GM13977 (cell line): ENCODE measurements at regions not wholly inside any gene's neighbourhood (a gene's known extent, or its start where the extent isn't known, plus 50 kb on each side); places are given as distances from the start of the nearest gene placed in this dataset.

Experiments used
- DNase-seq: peaks from one replicate; pipeline ENCODE4 v3.0.0; 2012; ENCODE audit warnings: low spot score
- CTCF ChIP-seq: IDR thresholded peaks from 2 replicates; pipeline ENCODE4 v1.5.1; 2012; ENCODE audit warnings: mild to moderate bottlenecking, control low read depth; ENCODE audit not compliant: insufficient read depth; ENCODE audit errors: extremely low read depth, missing control alignments
- in situ Hi-C: fragments of 300-500 bp; cut with MboI; formaldehyde crosslinking; loops from one replicate; pipeline ENCODE4 v1.12.0; 2022; ENCODE audit warnings: low sequenced_read_pairs, low pct_unique_long_range_greater_than_20kb, mixed read lengths, inconsistent platforms; ENCODE audit not compliant: unreplicated experiment

- TF ChIP-seq CTCF: no peak
- DNase-seq: no peak
- in situ Hi-C loops: no loop called here
Observed at GRCh38 chr13:105282406-105283285, 1252.8 kb downstream of the EFNB2 start.

GRCh38 chr13:105278943-105279381, 1256.5 kb downstream of the EFNB2 start:
- in situ Hi-C loops: no loop called here
- no peak for DNase-seq
- TF ChIP-seq CTCF: no peak

- TF ChIP-seq CTCF: no peak
- in situ Hi-C loops: no loop called here
- no peak for DNase-seq
Observed at GRCh38 chr13:105276571-105276970, 1258.9 kb downstream of the EFNB2 start.

GRCh38 chr13:105273665-105274222, 1261.7 kb downstream of the EFNB2 start:
- DNase-seq: no peak
- in situ Hi-C loops: no loop called here
- TF ChIP-seq CTCF: no peak

- in situ Hi-C loops: no loop called here
- no peak for DNase-seq
- no peak for TF ChIP-seq CTCF
Observed at GRCh38 chr13:105272660-105273631, 1262.5 kb downstream of the EFNB2 start.

- DNase-seq: no peak
- in situ Hi-C loops: no loop called here
Observed at GRCh38 chr13:105266615-105267014, 1268.8 kb downstream of the EFNB2 start.

More at GRCh38 chr13:105266615-105267014, 1268.8 kb downstream of the EFNB2 start:
- TF ChIP-seq CTCF: no peak
